ENCODE measurements at regions not wholly inside any gene's neighbourhood (a gene's known extent, or its start where the extent isn't known, plus 50 kb on each side); places are given as distances from the start of the nearest gene placed in this dataset.

GRCh38 chr18:27240383-27240782, 55.3 kb upstream of the CHST9 start (continued):
- TF ChIP-seq NFYB (IDR thresholded peaks at IDR 0.05; ENCODE audit: insufficient read depth, low read depth, low read length) (no peak), EGR1 (IDR thresholded peaks at IDR 0.05; ENCODE audit: borderline replicate concordance in 1 of 2, low read depth in 2 of 2, low read length in 2 of 2) (no peak), ZBTB11 (CRISPR knock-in tag; IDR thresholded peaks at IDR 0.05) (no peak), DPF2 (IDR thresholded peaks at IDR 0.05) (peak; percentile 82), ELK1 (IDR thresholded peaks at IDR 0.05; ENCODE audit: low read depth, low read length) (no peak), ATF7 (IDR thresholded peaks at IDR 0.05; ENCODE audit: low read depth) (peak; percentile 57), PRDM15 (CRISPR knock-in tag; IDR thresholded peaks at IDR 0.05) (no peak), SMAD1 (IDR thresholded peaks at IDR 0.05; ENCODE audit: low read depth, partially characterized antibody) (peak; percentile 46), CBX5 (IDR thresholded peaks at IDR 0.05; ENCODE audit: low read depth) (no peak), MTA2 (IDR thresholded peaks at IDR 0.05; ENCODE audit: low read depth) (peak; percentile 97), RAD51 (IDR thresholded peaks at IDR 0.05) (no peak), REST (IDR thresholded peaks at IDR 0.05; ENCODE audit: low read depth, low read length) (no peak), RBBP5 (conservative IDR thresholded peaks at IDR 0.05) (no peak), ZBTB40 (IDR thresholded peaks at IDR 0.05; ENCODE audit: borderline replicate concordance) (no peak)

All from GM12878 (cell line).